A549 (cell line): ENCODE measurements at regions not wholly inside any gene's neighbourhood (a gene's known extent, or its start where the extent isn't known, plus 50 kb on each side); places are given as distances from the start of the nearest gene placed in this dataset.

Source experiments
- BHLHE40 ChIP-seq: IDR thresholded peaks from 2 replicates; pipeline ENCODE4 v1.6.1; 2012; ENCODE audit warnings: low read depth, low read length, inconsistent platforms
- CEBPB ChIP-seq, 2 experiments: fragments of >200 bp in 1 of 2; sonication (Bioruptor Twin) in 1 of 2; formaldehyde crosslinking in 1 of 2; IDR thresholded peaks; 2 replicates each; pipeline ENCODE4 v1.6.1; 2012 to 2016
- CHD2 ChIP-seq: fragments of 150-350 bp; IDR thresholded peaks from 2 replicates; pipeline ENCODE4 v1.6.1; 2014; ENCODE audit warnings: low read length; ENCODE audit not compliant: partially characterized antibody
- HDAC2 ChIP-seq: fragments of 200-600 bp; sonication (generic); IDR thresholded peaks from 2 replicates; pipeline ENCODE4 v1.6.1; 2016
- MAFK ChIP-seq: fragments of 450-650 bp; IDR thresholded peaks from 2 replicates; pipeline ENCODE4 v1.6.1; 2014; ENCODE audit not compliant: partially characterized antibody
- NPAS2 ChIP-seq: fragments of 250-450 bp; sonication (Bioruptor Pico); IDR thresholded peaks from 2 replicates; pipeline ENCODE4 v1.8.0; 2022; ENCODE audit warnings: mild to moderate bottlenecking, moderate library complexity, borderline replicate concordance
- SMC3 ChIP-seq: fragments of >200 bp; sonication (Bioruptor Twin); formaldehyde crosslinking; IDR thresholded peaks from 3 replicates; pipeline ENCODE4 v1.6.1; 2018; ENCODE audit warnings: inconsistent platforms
- ZC3H11A ChIP-seq: fragments of 450-650 bp; IDR thresholded peaks from 2 replicates; pipeline ENCODE4 v1.6.1; 2014; ENCODE audit warnings: antibody characterized with exemption, mild to moderate bottlenecking
- ZFP36 ChIP-seq: fragments of 450-650 bp; IDR thresholded peaks from 2 replicates; pipeline ENCODE4 v1.6.1; 2014; ENCODE audit warnings: borderline replicate concordance; ENCODE audit not compliant: partially characterized antibody
- TF ChIP-seq, protein P1 (sequence below): fragments of >200 bp; sonication (Bioruptor Twin); formaldehyde crosslinking; IDR thresholded peaks from 3 replicates; pipeline ENCODE4 v1.5.1; 2016
- TF ChIP-seq, protein P2 (sequence below): IDR thresholded peaks from 2 replicates; pipeline ENCODE4 v1.6.1; 2012
- TF ChIP-seq, protein P3 (sequence below): fragments of 450-650 bp; IDR thresholded peaks from 2 replicates; pipeline ENCODE4 v1.6.1; 2014; ENCODE audit warnings: antibody characterized with exemption

DNA sequence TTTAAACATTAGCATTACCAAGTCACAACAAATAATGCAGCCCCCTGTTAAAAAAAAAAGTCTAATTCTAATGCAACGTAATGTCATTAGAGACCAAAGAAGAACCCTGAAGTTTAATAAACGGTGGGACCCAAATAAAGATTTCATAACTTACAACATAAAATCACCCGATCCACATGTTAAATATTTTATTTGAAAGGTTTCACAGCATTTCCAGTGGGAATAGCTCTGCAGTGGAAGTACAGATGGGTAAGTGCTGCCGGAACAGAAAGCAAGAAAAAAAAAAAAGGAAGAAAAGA is 320.6 kb upstream of the ZMIZ1 start:
- TF ChIP-seq ZC3H11A (no peak), NPAS2 (no peak), BHLHE40 (no peak), HDAC2 (no peak), CEBPB (IDR thresholded peaks at IDR 0.05) (no peak), MAFK (no peak), CHD2 (no peak), SMC3 (no peak), ZFP36 (no peak)
- TF ChIP-seq, protein P1, sequence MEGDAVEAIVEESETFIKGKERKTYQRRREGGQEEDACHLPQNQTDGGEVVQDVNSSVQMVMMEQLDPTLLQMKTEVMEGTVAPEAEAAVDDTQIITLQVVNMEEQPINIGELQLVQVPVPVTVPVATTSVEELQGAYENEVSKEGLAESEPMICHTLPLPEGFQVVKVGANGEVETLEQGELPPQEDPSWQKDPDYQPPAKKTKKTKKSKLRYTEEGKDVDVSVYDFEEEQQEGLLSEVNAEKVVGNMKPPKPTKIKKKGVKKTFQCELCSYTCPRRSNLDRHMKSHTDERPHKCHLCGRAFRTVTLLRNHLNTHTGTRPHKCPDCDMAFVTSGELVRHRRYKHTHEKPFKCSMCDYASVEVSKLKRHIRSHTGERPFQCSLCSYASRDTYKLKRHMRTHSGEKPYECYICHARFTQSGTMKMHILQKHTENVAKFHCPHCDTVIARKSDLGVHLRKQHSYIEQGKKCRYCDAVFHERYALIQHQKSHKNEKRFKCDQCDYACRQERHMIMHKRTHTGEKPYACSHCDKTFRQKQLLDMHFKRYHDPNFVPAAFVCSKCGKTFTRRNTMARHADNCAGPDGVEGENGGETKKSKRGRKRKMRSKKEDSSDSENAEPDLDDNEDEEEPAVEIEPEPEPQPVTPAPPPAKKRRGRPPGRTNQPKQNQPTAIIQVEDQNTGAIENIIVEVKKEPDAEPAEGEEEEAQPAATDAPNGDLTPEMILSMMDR = no peak
- TF ChIP-seq, protein P2, sequence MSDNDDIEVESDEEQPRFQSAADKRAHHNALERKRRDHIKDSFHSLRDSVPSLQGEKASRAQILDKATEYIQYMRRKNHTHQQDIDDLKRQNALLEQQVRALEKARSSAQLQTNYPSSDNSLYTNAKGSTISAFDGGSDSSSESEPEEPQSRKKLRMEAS = no peak
- TF ChIP-seq, protein P3, sequence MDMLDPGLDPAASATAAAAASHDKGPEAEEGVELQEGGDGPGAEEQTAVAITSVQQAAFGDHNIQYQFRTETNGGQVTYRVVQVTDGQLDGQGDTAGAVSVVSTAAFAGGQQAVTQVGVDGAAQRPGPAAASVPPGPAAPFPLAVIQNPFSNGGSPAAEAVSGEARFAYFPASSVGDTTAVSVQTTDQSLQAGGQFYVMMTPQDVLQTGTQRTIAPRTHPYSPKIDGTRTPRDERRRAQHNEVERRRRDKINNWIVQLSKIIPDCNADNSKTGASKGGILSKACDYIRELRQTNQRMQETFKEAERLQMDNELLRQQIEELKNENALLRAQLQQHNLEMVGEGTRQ = no peak
